GM18499 (cell line): ENCODE measurements at regions not wholly inside any gene's neighbourhood (a gene's known extent, or its start where the extent isn't known, plus 50 kb on each side); places are given as distances from the start of the nearest gene placed in this dataset.

Source experiments
- ATAC-seq: cut with Tn5 transposase; IDR thresholded peaks from one replicate; pipeline ENCODE4 v1.9.1; 2021; ENCODE audit warnings: moderate number of reproducible peaks; ENCODE audit not compliant: insufficient read depth, unreplicated experiment

- ATAC-seq, result no peak
Measured at GRCh38 chr9:105828171-105828570, 133.8 kb downstream of the TMEM38B start.

- ATAC-seq, result no peak
Measured at GRCh38 chr9:105828596-105829213, 134.4 kb downstream of the TMEM38B start.

GRCh38 chr9:105830461-105830860 lies 136.1 kb downstream of the TMEM38B start:
- no peak for ATAC-seq

- no peak for ATAC-seq
Measured at GRCh38 chr9:105832096-105832710, 137.9 kb downstream of the TMEM38B start.

GRCh38 chr9:105833271-105833975 lies 139.1 kb downstream of the TMEM38B start:
- ATAC-seq, result no peak

- ATAC-seq, result no peak
Measured at GRCh38 chr9:105834404-105834803, 140.1 kb downstream of the TMEM38B start.

GRCh38 chr9:105835721-105836120 lies 141.4 kb downstream of the TMEM38B start:
- ATAC-seq, result no peak

GRCh38 chr9:105836936-105837660 lies 142.8 kb downstream of the TMEM38B start:
- no peak for ATAC-seq

- ATAC-seq, result no peak
Measured at GRCh38 chr9:105841562-105841961, 147.2 kb downstream of the TMEM38B start.

- no peak for ATAC-seq
Measured at GRCh38 chr9:105842023-105842644, 147.8 kb downstream of the TMEM38B start.

- no peak for ATAC-seq
Measured at GRCh38 chr9:105846825-105847224, 152.5 kb downstream of the TMEM38B start.

- no peak for ATAC-seq
Measured at GRCh38 chr9:105850852-105851500, 156.6 kb downstream of the TMEM38B start.

GRCh38 chr9:105854026-105854782 lies 159.9 kb downstream of the TMEM38B start:
- ATAC-seq, result no peak

GRCh38 chr9:105854783-105855724 lies 160.7 kb downstream of the TMEM38B start:
- no peak for ATAC-seq

GRCh38 chr9:105855987-105856386 lies 161.6 kb downstream of the TMEM38B start:
- ATAC-seq, result no peak

- ATAC-seq, result no peak
Measured at GRCh38 chr9:105858006-105858690, 163.8 kb downstream of the TMEM38B start.

- no peak for ATAC-seq
Measured at GRCh38 chr9:105858877-105859276, 164.5 kb downstream of the TMEM38B start.
